ENCODE measurements at regions not wholly inside any gene's neighbourhood (a gene's known extent, or its start where the extent isn't known, plus 50 kb on each side); places are given as distances from the start of the nearest gene placed in this dataset.

DNA sequence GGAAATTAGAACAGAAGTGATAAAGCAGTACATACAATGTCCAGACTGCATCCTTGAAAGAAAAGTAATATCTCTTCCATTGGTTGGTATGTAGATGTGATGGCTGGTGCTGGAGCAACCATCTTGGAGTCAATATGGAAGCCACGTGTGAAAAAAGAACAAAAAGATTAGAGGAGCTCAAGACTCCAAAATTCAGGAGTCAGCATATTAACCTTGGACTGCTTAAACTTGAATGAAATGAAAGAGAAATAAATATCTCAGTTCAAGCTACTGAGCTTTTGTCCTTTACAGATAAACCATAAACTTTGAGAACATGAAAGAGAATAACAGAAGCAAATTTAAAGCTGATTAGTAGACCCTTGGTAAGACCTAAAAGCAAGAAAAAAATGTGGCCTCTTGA lies 197.9 kb downstream of the HS3ST3B1 start:
- Histone ChIP-seq H3K9ac (ENCODE audit: low read depth in 2 of 2, low read length in 2 of 2) (no peak overlapping the region), H3K4me1 (no peaks in the 10 kb centered on the region), H3K27me3 (no peaks in the 10 kb centered on the region), H3K36me3 (no peaks in the 10 kb centered on the region), H3K9me3 (no peaks in the 10 kb centered on the region), H3K27ac (no peak overlapping the region), H3K4me3 (no peak overlapping the region)
- TF ChIP-seq, protein P1, sequence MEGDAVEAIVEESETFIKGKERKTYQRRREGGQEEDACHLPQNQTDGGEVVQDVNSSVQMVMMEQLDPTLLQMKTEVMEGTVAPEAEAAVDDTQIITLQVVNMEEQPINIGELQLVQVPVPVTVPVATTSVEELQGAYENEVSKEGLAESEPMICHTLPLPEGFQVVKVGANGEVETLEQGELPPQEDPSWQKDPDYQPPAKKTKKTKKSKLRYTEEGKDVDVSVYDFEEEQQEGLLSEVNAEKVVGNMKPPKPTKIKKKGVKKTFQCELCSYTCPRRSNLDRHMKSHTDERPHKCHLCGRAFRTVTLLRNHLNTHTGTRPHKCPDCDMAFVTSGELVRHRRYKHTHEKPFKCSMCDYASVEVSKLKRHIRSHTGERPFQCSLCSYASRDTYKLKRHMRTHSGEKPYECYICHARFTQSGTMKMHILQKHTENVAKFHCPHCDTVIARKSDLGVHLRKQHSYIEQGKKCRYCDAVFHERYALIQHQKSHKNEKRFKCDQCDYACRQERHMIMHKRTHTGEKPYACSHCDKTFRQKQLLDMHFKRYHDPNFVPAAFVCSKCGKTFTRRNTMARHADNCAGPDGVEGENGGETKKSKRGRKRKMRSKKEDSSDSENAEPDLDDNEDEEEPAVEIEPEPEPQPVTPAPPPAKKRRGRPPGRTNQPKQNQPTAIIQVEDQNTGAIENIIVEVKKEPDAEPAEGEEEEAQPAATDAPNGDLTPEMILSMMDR (IDR thresholded peaks at IDR 0.05), result no peak
- intact Hi-C loops (cut with DNase I), result no loop called here
- DNase-seq, result no peak

DNA sequence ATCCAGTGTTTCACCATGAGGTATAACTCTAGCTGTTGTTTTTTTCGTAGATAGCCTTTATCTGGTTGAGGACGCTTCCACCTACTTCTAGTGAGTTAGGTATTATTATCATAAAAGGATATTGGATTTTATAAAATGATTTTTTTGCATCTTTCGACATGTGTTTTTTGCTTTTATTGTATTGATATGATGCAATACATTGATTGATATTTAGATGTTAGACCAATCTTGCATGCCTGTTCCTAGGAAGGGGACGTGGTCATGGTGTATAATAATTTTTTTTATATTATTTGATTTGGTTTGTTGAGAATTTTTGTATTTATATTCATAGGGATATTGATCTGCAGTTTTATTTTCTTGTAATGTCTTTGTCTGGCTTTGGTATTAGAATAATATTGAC lies 193.3 kb downstream of the HS3ST3B1 start:
- Histone ChIP-seq H3K36me3 (no peaks in the 10 kb centered on the region), H3K9me3 (no peaks in the 10 kb centered on the region), H3K4me3 (no peak overlapping the region), H3K4me1 (no peaks in the 10 kb centered on the region), H3K27me3 (no peaks in the 10 kb centered on the region), H3K27ac (no peak overlapping the region), H3K9ac (ENCODE audit: low read depth in 2 of 2, low read length in 2 of 2) (no peak overlapping the region)
- no peak for DNase-seq
- TF ChIP-seq, protein P1 (IDR thresholded peaks at IDR 0.05), result no peak
- intact Hi-C loops (cut with DNase I), result no loop called here

- intact Hi-C loops (cut with DNase I), result no loop called here
- Histone ChIP-seq H3K4me3 (no peak overlapping the region), H3K27me3 (no peaks in the 10 kb centered on the region), H3K9ac (ENCODE audit: low read depth in 2 of 2, low read length in 2 of 2) (no peak overlapping the region), H3K4me1 (no peaks in the 10 kb centered on the region), H3K36me3 (no peaks in the 10 kb centered on the region), H3K9me3 (no peaks in the 10 kb centered on the region), H3K27ac (no peak overlapping the region)
- TF ChIP-seq, protein P1 (IDR thresholded peaks at IDR 0.05), result no peak
- DNase-seq, result no peak
Measured at GRCh38 chr17:14489986-14490385, 189.1 kb downstream of the HS3ST3B1 start.

GRCh38 chr17:14488958-14489550 lies 188.2 kb downstream of the HS3ST3B1 start:
- Histone ChIP-seq H3K4me1 (no peaks in the 10 kb centered on the region), H3K36me3 (no peaks in the 10 kb centered on the region), H3K27ac (no peak overlapping the region), H3K4me3 (no peak overlapping the region), H3K9me3 (no peaks in the 10 kb centered on the region), H3K27me3 (no peaks in the 10 kb centered on the region), H3K9ac (ENCODE audit: low read depth in 2 of 2, low read length in 2 of 2) (no peak overlapping the region)
- TF ChIP-seq, protein P1 (IDR thresholded peaks at IDR 0.05), result no peak
- intact Hi-C loops (cut with DNase I), result no loop called here
- DNase-seq, result no peak

DNA sequence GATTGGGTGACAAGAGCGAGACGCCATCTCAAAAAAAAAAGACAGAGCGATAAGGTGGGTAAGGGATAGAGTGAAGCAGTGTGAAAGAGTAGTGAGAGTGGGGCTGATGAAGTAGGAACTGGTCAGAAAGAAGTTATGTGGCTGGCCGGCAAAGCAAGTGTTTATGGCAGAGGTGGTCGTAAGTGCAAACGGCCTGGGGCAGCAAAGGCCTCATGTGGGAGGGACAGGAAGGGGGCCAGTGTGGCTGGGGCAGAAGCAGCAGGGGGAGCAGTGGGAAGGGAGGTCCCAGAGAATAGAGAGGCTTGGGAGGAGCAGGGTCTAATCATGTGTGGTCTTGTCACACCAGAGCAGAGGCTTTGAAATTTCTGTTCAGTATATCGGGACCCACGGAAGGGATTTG lies 186.2 kb downstream of the HS3ST3B1 start:
- intact Hi-C loops (cut with DNase I), result no loop called here
- H3K27me3 ChIP-seq, result no peaks in the 10 kb centered on the region
- no peak overlapping the region for H3K4me3 ChIP-seq
- H3K4me1 ChIP-seq, result no peaks in the 10 kb centered on the region
- H3K9ac ChIP-seq (ENCODE audit: low read depth in 2 of 2, low read length in 2 of 2), result no peak overlapping the region
- no peak for DNase-seq
- H3K9me3 ChIP-seq, result no peaks in the 10 kb centered on the region
- H3K27ac ChIP-seq, result no peak overlapping the region
- TF ChIP-seq, protein P1 (IDR thresholded peaks at IDR 0.05), result no peak
- H3K36me3 ChIP-seq, result no peaks in the 10 kb centered on the region

All from colonic mucosa (tissue), 4 donors.